IMR-90 (cell line): ENCODE measurements at regions not wholly inside any gene's neighbourhood (a gene's known extent, or its start where the extent isn't known, plus 50 kb on each side); places are given as distances from the start of the nearest gene placed in this dataset.

Experiments used
- ATAC-seq: fragments of 200-7000 bp; cut with Tn5 transposase; 2 replicates; pipeline ENCODE4 v1.9.1; 2020; ENCODE audit warnings: low read depth, mild to moderate bottlenecking, moderate library complexity
- BruUV-seq: library from RNA; stranded (reverse); fragments of 400-500 nt; replicated peaks from 2 replicates; lab custom pipeline; 2021; lab: Mats Ljungman, UMichigan
- CTCF ChIA-PET: fragments of 300-600 bp; formaldehyde crosslinking; extraction: SDS; loops from one replicate; lab custom pipeline; 2021; ENCODE audit warnings: antibody characterized with exemption; lab: Yijun Ruan, JAX
- POLR2A ChIA-PET: fragments of 300-600 bp; sonication (Branson Sonifier 250); formaldehyde crosslinking; loops from one replicate; lab custom pipeline; 2022; ENCODE audit warnings: antibody characterized with exemption; ENCODE audit not compliant: unreplicated experiment; lab: Charles Lee
- DNase-seq: peaks from one replicate; pipeline ENCODE4 v3.0.0; 2013
- H2AFZ ChIP-seq: replicated peaks from 2 replicates; pipeline ENCODE3; 2013; ENCODE audit warnings: low read length, mild to moderate bottlenecking; ENCODE audit not compliant: poor library complexity
- H2AK5ac ChIP-seq: 2 replicates; pipeline ENCODE4 v1.6.1; 2013; ENCODE audit warnings: low read depth, low read length, inconsistent platforms
- H2AK9ac ChIP-seq: replicated peaks from 2 replicates; pipeline ENCODE3; 2013; ENCODE audit warnings: mild to moderate bottlenecking, low read depth, low read length, moderate library complexity; ENCODE audit not compliant: poor library complexity
- H2BK120ac ChIP-seq: 2 replicates; pipeline ENCODE4 v1.6.1; 2013; ENCODE audit warnings: low read depth, low read length, inconsistent platforms
- H2BK15ac ChIP-seq: 3 replicates; pipeline ENCODE4 v1.6.1; 2013; ENCODE audit warnings: low read depth, low read length, inconsistent platforms
- H2BK20ac ChIP-seq: 2 replicates; pipeline ENCODE4 v1.6.1; 2013; ENCODE audit warnings: low read depth, mild to moderate bottlenecking, inconsistent platforms, low read length, moderate library complexity
- H2BK5ac ChIP-seq: 2 replicates; pipeline ENCODE4 v1.6.1; 2013; ENCODE audit warnings: mild to moderate bottlenecking, low read depth, low read length, inconsistent platforms; ENCODE audit not compliant: poor library complexity, severe bottlenecking
- H3K14ac ChIP-seq: replicated peaks from 2 replicates; pipeline ENCODE4 v1.6.1; 2013; ENCODE audit warnings: low read depth, low read length, inconsistent platforms
- H3K18ac ChIP-seq: 2 replicates; pipeline ENCODE4 v1.6.1; 2013; ENCODE audit warnings: low read depth, low read length, control low read depth
- H3K23ac ChIP-seq: 2 replicates; pipeline ENCODE4 v1.6.1; 2013; ENCODE audit warnings: low read depth, low read length, inconsistent platforms
- H3K27ac ChIP-seq: 2 replicates; pipeline ENCODE4 v1.5.1; 2013; ENCODE audit warnings: mild to moderate bottlenecking, control low read depth, low read length; ENCODE audit not compliant: insufficient read depth
- H3K27me3 ChIP-seq: 2 replicates; pipeline ENCODE4 v1.6.1; 2013; ENCODE audit warnings: low read length; ENCODE audit not compliant: control insufficient read depth, insufficient read depth
- H3K36me3 ChIP-seq: 2 replicates; pipeline ENCODE4 v1.6.1; 2013; ENCODE audit warnings: low read length, mixed read lengths; ENCODE audit not compliant: control insufficient read depth, insufficient read depth
- H3K4ac ChIP-seq: 2 replicates; pipeline ENCODE4 v1.6.1; 2013; ENCODE audit warnings: low read depth, low read length, inconsistent platforms
- H3K4me1 ChIP-seq: 2 replicates; pipeline ENCODE4 v1.6.1; 2013; ENCODE audit warnings: low read length, mixed read lengths; ENCODE audit not compliant: control insufficient read depth, insufficient read depth
- H3K4me2 ChIP-seq: 2 replicates; pipeline ENCODE4 v1.6.1; 2013; ENCODE audit warnings: low read depth, mild to moderate bottlenecking, control low read depth, low read length, moderate library complexity
- H3K4me3 ChIP-seq: 2 replicates; pipeline ENCODE4 v1.5.1; 2013; ENCODE audit warnings: low read depth, mild to moderate bottlenecking, control low read depth, low read length, moderate library complexity; ENCODE audit not compliant: insufficient read depth
- H3K56ac ChIP-seq: 2 replicates; pipeline ENCODE4 v1.6.1; 2013; ENCODE audit warnings: low read length, inconsistent platforms; ENCODE audit not compliant: insufficient read depth; ENCODE audit errors: extremely low read depth
- H3K79me1 ChIP-seq, 2 experiments: 2 replicates each; pipeline ENCODE4 v1.6.1; 2013; ENCODE audit warnings: low read length in 2 of 2, inconsistent platforms in 1 of 2, low read depth in 1 of 2
- H3K9ac ChIP-seq: 2 replicates; pipeline ENCODE4 v1.6.1; 2013; ENCODE audit warnings: low read depth, low read length, control low read depth
- H3K9me1 ChIP-seq: 2 replicates; pipeline ENCODE4 v1.6.1; 2013; ENCODE audit warnings: low read length, inconsistent platforms; ENCODE audit not compliant: insufficient read depth
- H3K9me3 ChIP-seq: 2 replicates; pipeline ENCODE4 v1.6.1; 2013; ENCODE audit warnings: low read length; ENCODE audit not compliant: control insufficient read depth, insufficient read depth
- H4K20me1 ChIP-seq: 2 replicates; pipeline ENCODE4 v1.6.1; 2013; ENCODE audit warnings: low read length, inconsistent platforms; ENCODE audit not compliant: insufficient read depth
- H4K5ac ChIP-seq: 2 replicates; pipeline ENCODE4 v1.6.1; 2013; ENCODE audit warnings: mild to moderate bottlenecking, low read depth, low read length, control low read depth
- H4K8ac ChIP-seq, 2 experiments: 2 replicates each; pipeline ENCODE4 v1.6.1; 2013; ENCODE audit warnings: low read depth in 2 of 2, low read length in 2 of 2, control low read depth in 1 of 2, inconsistent platforms in 1 of 2
- H4K91ac ChIP-seq: 2 replicates; pipeline ENCODE4 v1.6.1; 2013; ENCODE audit warnings: low read depth, low read length, inconsistent platforms; ENCODE audit not compliant: insufficient read depth
- CEBPB ChIP-seq: IDR thresholded peaks from 2 replicates; pipeline ENCODE4 v1.6.1; 2012; ENCODE audit warnings: low read depth, low read length, improper control_type of control experiment
- ELK1 ChIP-seq: fragments of 150-350 bp; IDR thresholded peaks from 2 replicates; pipeline ENCODE4 v1.6.1; 2016; ENCODE audit warnings: low read depth, mild to moderate bottlenecking, low read length, moderate library complexity, borderline replicate concordance
- FOS ChIP-seq: fragments of 150-350 bp; IDR thresholded peaks from 2 replicates; pipeline ENCODE4 v1.6.1; 2016; ENCODE audit warnings: low read depth, low read length
- MAZ ChIP-seq: IDR thresholded peaks from 2 replicates; pipeline ENCODE4 v1.6.1; 2012; ENCODE audit warnings: low read depth, mild to moderate bottlenecking, low read length, improper control_type of control experiment, moderate library complexity, borderline replicate concordance
- MXI1 ChIP-seq: IDR thresholded peaks from 2 replicates; pipeline ENCODE4 v1.6.1; 2012; ENCODE audit warnings: low read depth, mild to moderate bottlenecking, low read length, moderate library complexity, borderline replicate concordance
- RAD21 ChIP-seq: IDR thresholded peaks from 2 replicates; pipeline ENCODE4 v1.6.1; 2012; ENCODE audit warnings: low read length, improper control_type of control experiment
- RFX5 ChIP-seq: IDR thresholded peaks from 2 replicates; pipeline ENCODE4 v1.8.0; 2012; ENCODE audit warnings: low read depth, mild to moderate bottlenecking, low read length, moderate library complexity
- SMC3 ChIP-seq: fragments of 150-350 bp; IDR thresholded peaks from 2 replicates; pipeline ENCODE4 v1.6.1; 2016; ENCODE audit warnings: low read depth, mild to moderate bottlenecking, antibody characterized with exemption, low read length, moderate library complexity
- WGBS, 2 experiments: methylation state at CpG; one replicate each; pipeline versions ENCODE4 v1.1.5 to v1.1.7; 2013; ENCODE audit warnings: missing lambda C conversion rate in 2 of 2; ENCODE audit not compliant: insufficient read length in 1 of 2; ENCODE audit errors: extremely low coverage in 2 of 2; 5-methylcytosine and 5-hydroxymethylcytosine counted together
- dilution Hi-C: fragments of 300-500 bp; cut with HindIII; formaldehyde crosslinking; loops from one replicate; pipeline ENCODE4 v1.14.3; 2018; ENCODE audit warnings: low sequenced_read_pairs; ENCODE audit not compliant: unreplicated experiment
- in situ Hi-C: fragments of 300-500 bp; cut with MboI; formaldehyde crosslinking; loops from 3 replicates; pipeline ENCODE4 v1.14.3; 2019; ENCODE audit warnings: low sequenced_read_pairs, inconsistent platforms, mixed read lengths
- intact Hi-C: fragments of 100-400 bp; cut with micrococcal nuclease; formaldehyde crosslinking; loops from 2 replicates; pipeline ENCODE4 v1.10.0; 2022

GRCh38 chr9:24096756-24097155 lies 270.7 kb upstream of the ELAVL2 start:
- no peaks in the 10 kb centered on the region for H3K36me3 ChIP-seq
- no CpG with 5 or more reads among the region's 1 CpG for WGBS, 2 experiments
- no peak overlapping the region for H3K4me3 ChIP-seq
- no peak overlapping the region for H3K14ac ChIP-seq
- in situ Hi-C loops (no loop called here), dilution Hi-C loops (no loop called here), intact Hi-C loops (no loop called here)
- H2AK5ac ChIP-seq, result no peak overlapping the region
- no peak overlapping the region for H3K4me2 ChIP-seq
- no peak overlapping the region for H3K27ac ChIP-seq
- no peaks in the 10 kb centered on the region for H3K27me3 ChIP-seq
- TF ChIP-seq RAD21 (no peak), RFX5 (no peak), ELK1 (no peak), MAZ (no peak), SMC3 (no peak), CEBPB (no peak), MXI1 (no peak), FOS (no peak)
- no peak overlapping the region for H3K9ac ChIP-seq
- no peak overlapping the region for H3K4ac ChIP-seq
- ATAC-seq (no peak), DNase-seq (no peak)
- no TSS peak for BruUV-seq
- no peaks in the 10 kb centered on the region for H4K20me1 ChIP-seq
- no peak overlapping the region for H2BK15ac ChIP-seq
- no peak overlapping the region for H3K18ac ChIP-seq
- H3K56ac ChIP-seq, result no peak overlapping the region
- no peak overlapping the region for H2BK120ac ChIP-seq
- H2BK5ac ChIP-seq, result no peak overlapping the region
- no peak overlapping the region for H3K23ac ChIP-seq
- no peaks in the 10 kb centered on the region for H3K79me1 ChIP-seq
- ChIA-PET POLR2A (no interaction called here), CTCF (no interaction called here)
- H3K4me1 ChIP-seq, result no peaks in the 10 kb centered on the region
- no peak overlapping the region for H2BK20ac ChIP-seq
- no peak overlapping the region for H4K5ac ChIP-seq
- no peaks in the 10 kb centered on the region for H3K9me1 ChIP-seq
- H2AFZ ChIP-seq, result no peak overlapping the region
- H4K8ac ChIP-seq, result no peak overlapping the region
- no peak overlapping the region for H2AK9ac ChIP-seq
- peaks cover 7% of the 10 kb centered on the region for H3K9me3 ChIP-seq
- no peak overlapping the region for H4K91ac ChIP-seq
